ENCODE measurements at regions not wholly inside any gene's neighbourhood (a gene's known extent, or its start where the extent isn't known, plus 50 kb on each side); places are given as distances from the start of the nearest gene placed in this dataset.
"Not testable (repeated sequence)": the region's sequence is repeated elsewhere in the genome, so short reads cannot be mapped to it uniquely, and the experiment has no call there.

- TF ChIP-seq CTCF (IDR thresholded peaks at IDR 0.05 in 8 of 11, conservative IDR thresholded peaks at IDR 0.05 in 3 of 11); POLR2AphosphoS5 (IDR thresholded peaks at IDR 0.05): not testable (repeated sequence)
Measured at GRCh38 chr1:143874625-143875024, 97.2 kb downstream of the FAM72C start.
